SK-N-MC (cell line): ENCODE measurements at regions not wholly inside any gene's neighbourhood (a gene's known extent, or its start where the extent isn't known, plus 50 kb on each side); places are given as distances from the start of the nearest gene placed in this dataset.

Source experiments
- DNase-seq: peaks from one replicate; pipeline ENCODE4 v3.0.0-alpha.2; 2011; ENCODE audit warnings: low read depth, low spot score
- H3K27ac ChIP-seq: fragments of 200-600 bp; sonication (generic); 2 replicates; pipeline ENCODE4 v1.5.1; 2016; ENCODE audit warnings: mixed run types
- H3K36me3 ChIP-seq: fragments of 200-600 bp; sonication (generic); 2 replicates; pipeline ENCODE4 v1.6.1; 2017; ENCODE audit warnings: antibody characterized with exemption, low read length, mixed read lengths; ENCODE audit not compliant: insufficient read depth
- H3K4me3 ChIP-seq: fragments of 200-600 bp; sonication (generic); 2 replicates; pipeline ENCODE4 v1.5.1; 2016
- H3K9ac ChIP-seq: fragments of 200-600 bp; sonication (generic); 2 replicates; pipeline ENCODE4 v1.8.0; 2017; ENCODE audit warnings: mixed run types, mixed read lengths; ENCODE audit not compliant: insufficient read length
- H3K9me3 ChIP-seq: fragments of 200-600 bp; sonication (generic); 2 replicates; pipeline ENCODE4 v1.6.1; 2017; ENCODE audit warnings: low read depth, mild to moderate bottlenecking, antibody characterized with exemption, low read length, moderate library complexity, mixed read lengths
- EZH2 ChIP-seq: fragments of 200-600 bp; sonication (generic); IDR thresholded peaks from one replicate; pipeline ENCODE4 v1.6.1; 2017; ENCODE audit warnings: antibody characterized with exemption
- FOXP2 ChIP-seq: optimal IDR thresholded peaks from 2 replicates; pipeline ENCODE3; 2011; ENCODE audit warnings: mild to moderate bottlenecking, moderate library complexity; ENCODE audit not compliant: insufficient read depth; ENCODE audit errors: extremely low read length, control extremely low read depth
- POLR2AphosphoS5 ChIP-seq: IDR thresholded peaks from 2 replicates; pipeline ENCODE4 v1.6.1; 2012; ENCODE audit warnings: mild to moderate bottlenecking, low read depth, low read length, borderline replicate concordance

- H3K9ac ChIP-seq = no peak overlapping the region
- TF ChIP-seq EZH2 (no peak), FOXP2 (no peak), POLR2AphosphoS5 (no peak)
- no peak overlapping the region for H3K4me3 ChIP-seq
- DNase-seq = no peak
- no peaks in the 10 kb centered on the region for H3K36me3 ChIP-seq
- H3K27ac ChIP-seq = no peak overlapping the region
- no peaks in the 10 kb centered on the region for H3K9me3 ChIP-seq
These were observed 280.8 kb downstream of the ARHGAP12 start for GRCh38 chr10:31647861-31648260.

GRCh38 chr10:31646519-31646918 is 282.1 kb downstream of the ARHGAP12 start:
- H3K27ac ChIP-seq = no peak overlapping the region
- no peaks in the 10 kb centered on the region for H3K36me3 ChIP-seq
- TF ChIP-seq EZH2 (no peak), POLR2AphosphoS5 (no peak), FOXP2 (no peak)
- no peak overlapping the region for H3K4me3 ChIP-seq
- H3K9me3 ChIP-seq = no peaks in the 10 kb centered on the region
- H3K9ac ChIP-seq = no peak overlapping the region
- no peak for DNase-seq

- Histone ChIP-seq H3K36me3 (no peaks in the 10 kb centered on the region), H3K27ac (no peak overlapping the region), H3K9ac (no peak overlapping the region), H3K4me3 (no peak overlapping the region), H3K9me3 (no peaks in the 10 kb centered on the region)
- TF ChIP-seq FOXP2 (no peak), POLR2AphosphoS5 (no peak), EZH2 (no peak)
- no peak for DNase-seq
These were observed 282.8 kb downstream of the ARHGAP12 start for GRCh38 chr10:31645786-31646185.

GRCh38 chr10:31644931-31645633 is 283.5 kb downstream of the ARHGAP12 start:
- Histone ChIP-seq H3K9me3 (no peaks in the 10 kb centered on the region), H3K4me3 (no peak overlapping the region), H3K36me3 (no peaks in the 10 kb centered on the region), H3K9ac (no peak overlapping the region), H3K27ac (no peak overlapping the region)
- no peak for DNase-seq
- TF ChIP-seq POLR2AphosphoS5 (no peak), FOXP2 (no peak), EZH2 (no peak)

GRCh38 chr10:31642281-31642680 is 286.4 kb downstream of the ARHGAP12 start:
- Histone ChIP-seq H3K36me3 (no peaks in the 10 kb centered on the region), H3K9ac (no peak overlapping the region), H3K9me3 (no peaks in the 10 kb centered on the region), H3K4me3 (no peak overlapping the region), H3K27ac (no peak overlapping the region)
- DNase-seq = no peak
- TF ChIP-seq FOXP2 = no peak

GRCh38 chr10:31635415-31636065 is 293.1 kb downstream of the ARHGAP12 start:
- no peaks in the 10 kb centered on the region for H3K36me3 ChIP-seq
- H3K4me3 ChIP-seq = no peak overlapping the region
- H3K9ac ChIP-seq = no peak overlapping the region
- no peaks in the 10 kb centered on the region for H3K9me3 ChIP-seq
- TF ChIP-seq EZH2 (no peak), FOXP2 (no peak), POLR2AphosphoS5 (no peak)
- no peak overlapping the region for H3K27ac ChIP-seq
- no peak for DNase-seq

GRCh38 chr10:31635009-31635408 is 293.6 kb downstream of the ARHGAP12 start:
- TF ChIP-seq EZH2 (no peak), POLR2AphosphoS5 (no peak), FOXP2 (no peak)
- Histone ChIP-seq H3K27ac (no peak overlapping the region), H3K9me3 (no peaks in the 10 kb centered on the region), H3K36me3 (no peaks in the 10 kb centered on the region), H3K4me3 (no peak overlapping the region), H3K9ac (no peak overlapping the region)
- DNase-seq = no peak

- no peaks in the 10 kb centered on the region for H3K36me3 ChIP-seq
- no peaks in the 10 kb centered on the region for H3K9me3 ChIP-seq
- TF ChIP-seq FOXP2 (no peak), POLR2AphosphoS5 (no peak)
- H3K27ac ChIP-seq = no peak overlapping the region
- DNase-seq = no peak
- H3K9ac ChIP-seq = no peak overlapping the region
- H3K4me3 ChIP-seq = no peak overlapping the region
These were observed 297.6 kb downstream of the ARHGAP12 start for GRCh38 chr10:31630861-31631567.
